CD4-positive, alpha-beta memory T cell (primary cell): ENCODE measurements at regions not wholly inside any gene's neighbourhood (a gene's known extent, or its start where the extent isn't known, plus 50 kb on each side); places are given as distances from the start of the nearest gene placed in this dataset.

Experiments
- CTCF ChIA-PET: fragments of 350-600 bp; sonication (Branson Sonifier 250); formaldehyde crosslinking; loops from one replicate; lab custom pipeline; 2021; ENCODE audit warnings: inconsistent platforms; ENCODE audit not compliant: partially characterized antibody; lab: Charles Lee
- POLR2A ChIA-PET: fragments of 350-600 bp; sonication (Branson Sonifier 250); formaldehyde crosslinking; loops from one replicate; lab custom pipeline; 2021; ENCODE audit not compliant: partially characterized antibody; lab: Charles Lee
- DNase-seq, 5 donors: peaks; one replicate each; pipeline versions ENCODE4 v3.0.0 to v3.0.0-alpha.2; 2020 to 2022; ENCODE audit warnings: mixed read lengths in 1 of 5
- H3K27ac ChIP-seq: one replicate; pipeline ENCODE4 v1.7.0; 2013; ENCODE audit warnings: low read depth, low read length
- H3K27me3 ChIP-seq: 2 replicates; pipeline ENCODE4 v1.7.0; 2013; ENCODE audit warnings: mild to moderate bottlenecking, low read length, moderate library complexity; ENCODE audit not compliant: insufficient read depth
- H3K36me3 ChIP-seq: 2 replicates; pipeline ENCODE4 v1.7.0; 2013; ENCODE audit warnings: mild to moderate bottlenecking, low read length, moderate library complexity; ENCODE audit not compliant: insufficient read depth
- H3K4me1 ChIP-seq: 2 replicates; pipeline ENCODE4 v1.7.0; 2013; ENCODE audit warnings: mild to moderate bottlenecking, low read length, moderate library complexity; ENCODE audit not compliant: insufficient read depth
- H3K4me3 ChIP-seq, 2 donors: one replicate each; pipeline ENCODE4 v1.7.0; 2013; ENCODE audit warnings: low read length in 2 of 2, mild to moderate bottlenecking in 1 of 2
- H3K9me3 ChIP-seq, 2 donors: one replicate each; pipeline ENCODE4 v1.7.0; 2013; ENCODE audit warnings: low read length in 2 of 2, control low read depth in 1 of 2; ENCODE audit not compliant: control insufficient read depth in 1 of 2
- H3K27ac Mint-ChIP-seq, 7 donors: one replicate each; pipeline ENCODE4 v1.8.0; 2020 to 2021; ENCODE audit warnings: mixed read lengths in 7 of 7, mild to moderate bottlenecking in 6 of 7, inconsistent platforms in 3 of 7, moderate library complexity in 3 of 7
- H3K27me3 Mint-ChIP-seq, 2 donors: one replicate each; pipeline ENCODE4 v1.8.0; 2020 to 2021; ENCODE audit warnings: mixed read lengths in 2 of 2
- H3K36me3 Mint-ChIP-seq, 2 donors: one replicate each; pipeline ENCODE4 v1.8.0; 2020 to 2021; ENCODE audit warnings: mixed read lengths in 2 of 2, inconsistent platforms in 1 of 2, mild to moderate bottlenecking in 1 of 2
- H3K4me1 Mint-ChIP-seq, 4 donors: one replicate each; pipeline ENCODE4 v1.8.0; 2020 to 2021; ENCODE audit warnings: mixed read lengths in 4 of 4, mild to moderate bottlenecking in 1 of 4
- H3K4me3 Mint-ChIP-seq, 8 donors: one replicate each; pipeline ENCODE4 v1.8.0; 2020 to 2021; ENCODE audit warnings: mixed read lengths in 8 of 8, mild to moderate bottlenecking in 7 of 8, moderate library complexity in 6 of 8, inconsistent platforms in 3 of 8
- H3K9me3 Mint-ChIP-seq, 8 donors: one replicate each; pipeline ENCODE4 v1.8.0; 2020 to 2021; ENCODE audit warnings: mixed read lengths in 8 of 8, mild to moderate bottlenecking in 5 of 8, inconsistent platforms in 3 of 8, moderate library complexity in 1 of 8
- intact Hi-C: fragments of 100-400 bp; cut with micrococcal nuclease; formaldehyde crosslinking; loops from one replicate; pipeline ENCODE4 v1.15.1; 2023

- Histone ChIP-seq H3K27ac (no peak overlapping the region), H3K4me1 (no peaks in the 10 kb centered on the region), H3K36me3 (no peaks in the 10 kb centered on the region), H3K9me3 (no peaks in the 10 kb centered on the region), H3K27me3 (no peaks in the 10 kb centered on the region), H3K4me3 (no peak overlapping the region)
- intact Hi-C loops: no loop called here
- Mint-ChIP-seq H3K27me3 (peaks cover 0 to 5% of the 10 kb centered on the region in 2 donors), H3K27ac (no peak overlapping the region), H3K4me3 (no peak overlapping the region), H3K9me3 (no peaks in the 10 kb centered on the region), H3K36me3 (no peaks in the 10 kb centered on the region), H3K4me1 (no peaks in the 10 kb centered on the region)
- no peak for DNase-seq
- CTCF ChIA-PET: no interaction called here
- POLR2A ChIA-PET: no interaction called here
Observed at GRCh38 chr5:158607088-158607487, 492.6 kb downstream of the EBF1 start.

DNA sequence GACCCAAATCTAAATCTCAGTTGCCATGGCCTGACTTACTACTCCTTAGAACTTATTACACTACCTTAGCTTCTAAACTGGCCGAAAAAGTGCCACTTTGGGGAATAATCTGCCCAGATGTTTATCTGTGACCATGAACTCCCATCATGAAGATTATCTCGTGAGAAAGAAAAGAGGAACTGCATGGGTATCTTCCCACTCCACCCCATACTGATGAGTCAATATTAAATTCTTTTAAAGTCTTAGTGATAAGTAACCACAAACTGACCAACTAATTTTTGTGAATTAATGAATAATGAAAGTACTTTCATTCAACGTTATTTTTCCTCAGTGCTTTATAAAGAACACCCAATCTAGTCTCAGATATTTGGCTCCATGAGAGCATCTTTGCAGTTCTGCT, 493.5 kb downstream of the EBF1 start:
- ChIA-PET POLR2A (no interaction called here), CTCF (no interaction called here)
- H3K4me1 Mint-ChIP-seq: no peaks in the 10 kb centered on the region
- H3K4me3 Mint-ChIP-seq: no peak overlapping the region
- no peaks in the 10 kb centered on the region for H3K27me3 ChIP-seq
- H3K36me3 ChIP-seq: no peaks in the 10 kb centered on the region
- no peak overlapping the region for H3K4me3 ChIP-seq
- H3K9me3 Mint-ChIP-seq: no peaks in the 10 kb centered on the region
- no peaks in the 10 kb centered on the region for H3K9me3 ChIP-seq
- no peak for DNase-seq
- no peak overlapping the region for H3K27ac ChIP-seq
- no peaks in the 10 kb centered on the region for H3K36me3 Mint-ChIP-seq
- no peak overlapping the region for H3K27ac Mint-ChIP-seq
- peaks cover 0 to 5% of the 10 kb centered on the region in 2 donors for H3K27me3 Mint-ChIP-seq
- no peaks in the 10 kb centered on the region for H3K4me1 ChIP-seq
- intact Hi-C loops: no loop called here

DNA sequence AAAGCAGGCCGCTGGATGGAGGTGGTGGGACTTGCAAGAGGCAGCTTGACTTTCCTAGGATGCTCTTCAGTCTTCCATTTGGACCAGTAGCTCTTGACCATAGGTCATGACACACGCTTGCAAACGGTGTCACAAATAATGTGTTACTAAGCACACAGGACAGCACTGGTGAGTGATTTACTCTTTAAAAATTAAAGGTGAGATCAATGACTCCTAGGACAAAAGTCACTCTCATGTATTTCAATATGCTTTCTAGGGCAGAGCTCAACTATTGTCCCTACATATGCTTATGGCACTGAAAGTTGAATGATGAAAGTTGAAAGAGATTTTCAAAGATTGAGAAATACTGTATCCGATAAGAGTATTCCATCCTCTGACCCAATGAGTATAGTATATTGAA, 496.7 kb downstream of the EBF1 start:
- Mint-ChIP-seq H3K27me3 (peaks cover 0 to 1% of the 10 kb centered on the region in 2 donors), H3K4me3 (no peak overlapping the region), H3K27ac (no peak overlapping the region), H3K9me3 (peaks cover 0 to 4% (median 0%) of the 10 kb centered on the region in 8 donors), H3K4me1 (no peaks in the 10 kb centered on the region), H3K36me3 (no peaks in the 10 kb centered on the region)
- ChIA-PET CTCF (no interaction called here), POLR2A (no interaction called here)
- no peaks in the 10 kb centered on the region for H3K9me3 ChIP-seq
- H3K27me3 ChIP-seq: no peaks in the 10 kb centered on the region
- intact Hi-C loops: no loop called here
- H3K27ac ChIP-seq: no peak overlapping the region
- no peak for DNase-seq
- no peak overlapping the region for H3K4me3 ChIP-seq
- H3K36me3 ChIP-seq: no peaks in the 10 kb centered on the region
- H3K4me1 ChIP-seq: no peaks in the 10 kb centered on the region

DNA sequence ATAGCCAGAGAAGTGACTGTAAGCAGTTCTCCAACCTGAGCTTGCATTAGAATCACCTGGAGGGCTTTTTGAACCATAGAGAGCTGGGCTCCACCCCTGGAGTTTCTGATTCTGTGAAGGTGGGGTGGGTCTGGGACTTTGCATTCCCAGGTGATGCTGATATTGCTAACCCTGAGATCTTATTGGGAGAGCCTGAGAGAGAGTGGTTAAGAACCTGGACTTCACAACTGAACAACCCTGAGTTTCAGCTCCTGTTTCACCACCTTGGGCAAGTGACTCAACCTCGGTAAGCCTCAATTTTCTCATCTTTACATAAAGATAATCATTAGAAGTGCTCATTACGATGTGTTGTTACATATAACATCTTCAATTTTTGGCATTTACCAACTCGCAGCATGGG, 498.6 kb downstream of the EBF1 start:
- no peaks in the 10 kb centered on the region for H3K27me3 ChIP-seq
- intact Hi-C loops: no loop called here
- DNase-seq: no peak
- H3K4me3 ChIP-seq: no peak overlapping the region
- H3K9me3 ChIP-seq: no peaks in the 10 kb centered on the region
- Mint-ChIP-seq H3K36me3 (no peaks in the 10 kb centered on the region), H3K9me3 (peaks cover 0 to 4% (median 0%) of the 10 kb centered on the region in 8 donors), H3K4me1 (no peaks in the 10 kb centered on the region), H3K27ac (no peak overlapping the region), H3K27me3 (peaks cover 0 to 1% of the 10 kb centered on the region in 2 donors), H3K4me3 (no peak overlapping the region)
- ChIA-PET POLR2A (no interaction called here), CTCF (no interaction called here)
- no peak overlapping the region for H3K27ac ChIP-seq
- H3K36me3 ChIP-seq: no peaks in the 10 kb centered on the region
- H3K4me1 ChIP-seq: no peaks in the 10 kb centered on the region

GRCh38 chr5:158600679-158601078, 499.0 kb downstream of the EBF1 start:
- CTCF ChIA-PET: no interaction called here

GRCh38 chr5:158599157-158599556, 500.6 kb downstream of the EBF1 start:
- no peak for DNase-seq
- Mint-ChIP-seq H3K4me1 (no peaks in the 10 kb centered on the region), H3K36me3 (no peaks in the 10 kb centered on the region), H3K4me3 (no peak overlapping the region), H3K27ac (no peak overlapping the region), H3K9me3 (peaks cover 0 to 4% (median 0%) of the 10 kb centered on the region in 8 donors), H3K27me3 (peaks cover 0 to 1% of the 10 kb centered on the region in 2 donors)
- Histone ChIP-seq H3K4me3 (no peak overlapping the region), H3K4me1 (no peaks in the 10 kb centered on the region), H3K9me3 (no peaks in the 10 kb centered on the region), H3K36me3 (no peaks in the 10 kb centered on the region), H3K27ac (no peak overlapping the region), H3K27me3 (no peaks in the 10 kb centered on the region)
- intact Hi-C loops: no loop called here
- POLR2A ChIA-PET: no interaction called here
- CTCF ChIA-PET: no interaction called here

More at GRCh38 chr5:158600679-158601078, 499.0 kb downstream of the EBF1 start:
- H3K27ac Mint-ChIP-seq: no peak overlapping the region
- H3K36me3 ChIP-seq: no peaks in the 10 kb centered on the region
- no peaks in the 10 kb centered on the region for H3K36me3 Mint-ChIP-seq
- H3K27me3 Mint-ChIP-seq: peaks cover 0 to 1% of the 10 kb centered on the region in 2 donors
- DNase-seq: no peak
- H3K4me3 ChIP-seq: no peak overlapping the region
- peaks cover 0 to 4% (median 0%) of the 10 kb centered on the region in 8 donors for H3K9me3 Mint-ChIP-seq
- intact Hi-C loops: no loop called here
- H3K27ac ChIP-seq: no peak overlapping the region
- POLR2A ChIA-PET: no interaction called here
- no peaks in the 10 kb centered on the region for H3K4me1 Mint-ChIP-seq
- H3K9me3 ChIP-seq: no peaks in the 10 kb centered on the region
- H3K4me1 ChIP-seq: no peaks in the 10 kb centered on the region
- no peaks in the 10 kb centered on the region for H3K27me3 ChIP-seq
- H3K4me3 Mint-ChIP-seq: no peak overlapping the region

GRCh38 chr5:158594595-158595242, 505.0 kb downstream of the EBF1 start:
- Mint-ChIP-seq H3K27me3 (peaks cover 0 to 2% of the 10 kb centered on the region in 2 donors), H3K27ac (no peak overlapping the region), H3K9me3 (peaks cover 0 to 4% (median 0%) of the 10 kb centered on the region in 8 donors), H3K4me3 (no peak overlapping the region), H3K4me1 (no peaks in the 10 kb centered on the region), H3K36me3 (no peaks in the 10 kb centered on the region)
- no peak for DNase-seq
- Histone ChIP-seq H3K27me3 (no peaks in the 10 kb centered on the region), H3K4me1 (no peaks in the 10 kb centered on the region), H3K27ac (no peak overlapping the region), H3K4me3 (no peak overlapping the region), H3K36me3 (no peaks in the 10 kb centered on the region), H3K9me3 (no peaks in the 10 kb centered on the region)
- intact Hi-C loops: no loop called here
- ChIA-PET CTCF (no interaction called here), POLR2A (no interaction called here)
